ENCODE measurements at regions not wholly inside any gene's neighbourhood (a gene's known extent, or its start where the extent isn't known, plus 50 kb on each side); places are given as distances from the start of the nearest gene placed in this dataset.

GRCh38 chr4:18751083-18751482 is 729.5 kb upstream of the LCORL start:
- Histone ChIP-seq H2AFZ (no peak overlapping the region), H3K9me2 (ENCODE audit: insufficient read depth) (no peaks in the 10 kb centered on the region), H3K4me2 (no peak overlapping the region), H3F3A (ENCODE audit: insufficient read depth, low read depth) (no peaks in the 10 kb centered on the region), H3K27me3 (ENCODE audit: insufficient read depth, low read depth) (no peaks in the 10 kb centered on the region), H3K9me3 (ENCODE audit: insufficient read depth, low read depth) (no peaks in the 10 kb centered on the region), H3K4me3 (no peak overlapping the region), H3K36me3 (ENCODE audit: low read depth) (no peaks in the 10 kb centered on the region), H3K27ac (no peak overlapping the region), H4K20me1 (ENCODE audit: insufficient read depth) (no peaks in the 10 kb centered on the region), H3K4me1 (replicated peaks; ENCODE audit: insufficient read depth) (no peaks in the 10 kb centered on the region), H3K79me2 (ENCODE audit: low read depth) (no peaks in the 10 kb centered on the region)
- ChIA-PET POLR2A (ENCODE audit: unreplicated experiment) (no interaction called here), CTCF (interaction anchor here (0.6 kb wide), 1 partner anchor 331 kb away, joined by 4 read pairs; no protein-coding TSS in a partner anchor)
- TF ChIP-seq, protein P1, sequence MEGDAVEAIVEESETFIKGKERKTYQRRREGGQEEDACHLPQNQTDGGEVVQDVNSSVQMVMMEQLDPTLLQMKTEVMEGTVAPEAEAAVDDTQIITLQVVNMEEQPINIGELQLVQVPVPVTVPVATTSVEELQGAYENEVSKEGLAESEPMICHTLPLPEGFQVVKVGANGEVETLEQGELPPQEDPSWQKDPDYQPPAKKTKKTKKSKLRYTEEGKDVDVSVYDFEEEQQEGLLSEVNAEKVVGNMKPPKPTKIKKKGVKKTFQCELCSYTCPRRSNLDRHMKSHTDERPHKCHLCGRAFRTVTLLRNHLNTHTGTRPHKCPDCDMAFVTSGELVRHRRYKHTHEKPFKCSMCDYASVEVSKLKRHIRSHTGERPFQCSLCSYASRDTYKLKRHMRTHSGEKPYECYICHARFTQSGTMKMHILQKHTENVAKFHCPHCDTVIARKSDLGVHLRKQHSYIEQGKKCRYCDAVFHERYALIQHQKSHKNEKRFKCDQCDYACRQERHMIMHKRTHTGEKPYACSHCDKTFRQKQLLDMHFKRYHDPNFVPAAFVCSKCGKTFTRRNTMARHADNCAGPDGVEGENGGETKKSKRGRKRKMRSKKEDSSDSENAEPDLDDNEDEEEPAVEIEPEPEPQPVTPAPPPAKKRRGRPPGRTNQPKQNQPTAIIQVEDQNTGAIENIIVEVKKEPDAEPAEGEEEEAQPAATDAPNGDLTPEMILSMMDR (conservative IDR thresholded peaks at IDR 0.05): no peak
- no peak for TF ChIP-seq EZH2 (IDR thresholded peaks at IDR 0.05; ENCODE audit: low read depth)
- no peak for DNase-seq
- intact Hi-C loops (cut with micrococcal nuclease; ENCODE audit: unreplicated experiment): no loop called here
- no TSS peak for BruUV-seq (replicated peaks)

- Histone ChIP-seq H3K27ac (no peak overlapping the region), H2AFZ (no peak overlapping the region), H3K4me2 (no peak overlapping the region), H3K9me3 (ENCODE audit: insufficient read depth, low read depth) (no peaks in the 10 kb centered on the region), H4K20me1 (ENCODE audit: insufficient read depth) (no peaks in the 10 kb centered on the region), H3K27me3 (ENCODE audit: insufficient read depth, low read depth) (no peaks in the 10 kb centered on the region), H3K4me1 (replicated peaks; ENCODE audit: insufficient read depth) (no peaks in the 10 kb centered on the region), H3K9me2 (ENCODE audit: insufficient read depth) (no peaks in the 10 kb centered on the region), H3F3A (ENCODE audit: insufficient read depth, low read depth) (no peaks in the 10 kb centered on the region), H3K79me2 (ENCODE audit: low read depth) (no peaks in the 10 kb centered on the region), H3K36me3 (ENCODE audit: low read depth) (no peaks in the 10 kb centered on the region), H3K4me3 (no peak overlapping the region)
- TF ChIP-seq EZH2 (IDR thresholded peaks at IDR 0.05; ENCODE audit: low read depth): no peak
- TF ChIP-seq, protein P1 (conservative IDR thresholded peaks at IDR 0.05): no peak
- POLR2A ChIA-PET (ENCODE audit: unreplicated experiment): no interaction called here
- no peak for DNase-seq
- no TSS peak for BruUV-seq (replicated peaks)
- intact Hi-C loops (cut with micrococcal nuclease; ENCODE audit: unreplicated experiment): no loop called here
- CTCF ChIA-PET: no interaction called here
Measured at GRCh38 chr4:18749391-18749790, 727.8 kb upstream of the LCORL start.

GRCh38 chr4:18736551-18736950 is 715.0 kb upstream of the LCORL start:
- Histone ChIP-seq H3K4me3 (no peak overlapping the region), H3K27ac (no peak overlapping the region), H3K79me2 (ENCODE audit: low read depth) (no peaks in the 10 kb centered on the region), H4K20me1 (ENCODE audit: insufficient read depth) (no peaks in the 10 kb centered on the region), H3K36me3 (ENCODE audit: low read depth) (no peaks in the 10 kb centered on the region), H3K9me3 (ENCODE audit: insufficient read depth, low read depth) (no peaks in the 10 kb centered on the region), H2AFZ (no peak overlapping the region), H3K4me2 (no peak overlapping the region), H3K9me2 (ENCODE audit: insufficient read depth) (no peaks in the 10 kb centered on the region), H3F3A (ENCODE audit: insufficient read depth, low read depth) (no peaks in the 10 kb centered on the region), H3K27me3 (ENCODE audit: insufficient read depth, low read depth) (no peaks in the 10 kb centered on the region), H3K4me1 (replicated peaks; ENCODE audit: insufficient read depth) (no peaks in the 10 kb centered on the region)
- no TSS peak for BruUV-seq (replicated peaks)
- intact Hi-C loops (cut with micrococcal nuclease; ENCODE audit: unreplicated experiment): no loop called here
- TF ChIP-seq, protein P1 (conservative IDR thresholded peaks at IDR 0.05): no peak
- TF ChIP-seq EZH2 (IDR thresholded peaks at IDR 0.05; ENCODE audit: low read depth): no peak
- DNase-seq: no peak
- ChIA-PET POLR2A (ENCODE audit: unreplicated experiment) (no interaction called here), CTCF (no interaction called here)

All from PC-9 (cell line).